ENCODE measurements at regions not wholly inside any gene's neighbourhood (a gene's known extent, or its start where the extent isn't known, plus 50 kb on each side); places are given as distances from the start of the nearest gene placed in this dataset.

DNA sequence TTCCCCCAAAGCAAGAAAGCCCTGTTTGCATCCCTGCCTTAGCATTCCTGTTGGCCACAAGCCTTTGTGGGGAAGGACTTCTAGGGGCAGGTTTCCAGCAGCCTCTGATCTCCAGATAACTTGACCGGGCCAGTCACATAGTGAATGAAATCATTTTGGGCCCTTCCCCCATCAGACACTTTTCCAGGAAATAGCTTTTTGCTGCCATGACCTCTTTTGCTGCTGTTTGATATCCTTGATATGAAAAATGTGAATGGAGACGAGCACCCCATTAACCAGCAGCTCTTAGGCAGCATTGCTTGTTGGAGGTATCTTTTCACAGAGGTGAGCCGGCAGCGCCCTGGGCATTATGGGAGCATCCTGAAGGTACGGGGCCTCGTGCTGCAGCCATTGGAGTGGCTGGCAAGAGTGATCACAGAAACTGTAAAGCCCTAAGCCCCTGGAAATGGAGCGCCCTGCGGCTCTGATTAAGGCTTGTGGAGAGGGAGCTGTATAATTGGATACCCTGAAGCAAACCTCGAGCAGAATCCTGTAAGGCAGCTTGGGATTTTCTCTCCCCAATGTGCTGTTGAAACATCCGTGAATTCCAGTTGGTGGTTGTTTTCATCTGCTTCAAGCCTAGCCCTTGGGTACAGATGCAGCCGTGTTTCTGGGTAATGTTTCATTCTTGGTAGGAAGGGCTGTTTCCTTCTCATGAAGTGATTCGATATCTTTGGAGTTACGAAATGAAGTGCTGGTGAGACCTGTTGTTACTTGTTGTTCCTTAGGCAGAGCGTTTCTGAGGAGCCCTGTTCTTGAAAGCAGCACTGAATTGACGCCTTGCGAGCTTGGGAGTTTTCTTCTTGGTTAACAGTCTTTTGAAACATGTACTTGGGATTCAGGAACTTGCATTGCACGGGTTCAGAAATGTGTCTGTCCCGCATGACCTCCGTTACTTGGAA, 179.0 kb downstream of the PTEN start:
- TF ChIP-seq RAD21 (IDR thresholded peaks at IDR 0.05; ENCODE audit: low read depth): no peak
- TF ChIP-seq REST (IDR thresholded peaks at IDR 0.05; ENCODE audit: low read depth): no peak
- no peak for TF ChIP-seq ZBTB7A (IDR thresholded peaks at IDR 0.05; ENCODE audit: low read depth)
- TF ChIP-seq USF1 (IDR thresholded peaks at IDR 0.05): no peak
- TF ChIP-seq NFIC (IDR thresholded peaks at IDR 0.05): no peak

DNA sequence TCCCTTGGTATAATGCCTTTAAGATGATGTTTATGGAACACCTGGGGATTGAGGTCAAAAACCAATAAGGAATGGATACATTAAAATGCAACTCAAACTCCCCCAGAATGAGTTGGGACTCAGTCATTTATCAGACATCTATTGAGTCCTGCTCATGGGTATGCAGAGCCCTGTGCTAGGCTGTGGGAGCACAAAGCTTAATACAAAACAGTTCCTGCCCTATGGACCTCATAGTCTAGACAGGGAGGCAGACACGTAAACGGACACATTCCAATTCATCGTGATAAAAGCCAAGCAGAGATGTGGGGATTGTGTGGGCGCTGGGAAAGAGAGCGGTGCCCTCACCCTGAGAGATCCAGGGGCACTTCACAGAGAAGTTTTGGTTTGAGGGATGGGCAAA, 181.7 kb downstream of the PTEN start:
- TF ChIP-seq TEAD4 (IDR thresholded peaks at IDR 0.05) (no peak), MAX (IDR thresholded peaks at IDR 0.05) (no peak), EP300 (IDR thresholded peaks at IDR 0.05; ENCODE audit: borderline replicate concordance) (no peak), CEBPB (IDR thresholded peaks at IDR 0.05) (no peak), NFIC (IDR thresholded peaks at IDR 0.05) (no peak), ZBTB7A (IDR thresholded peaks at IDR 0.05; ENCODE audit: low read depth) (no peak), YY1 (IDR thresholded peaks at IDR 0.05; ENCODE audit: low read depth) (no peak), REST (IDR thresholded peaks at IDR 0.05; ENCODE audit: low read depth) (no peak), TAF1 (IDR thresholded peaks at IDR 0.05; ENCODE audit: low read depth) (no peak), RAD21 (IDR thresholded peaks at IDR 0.05; ENCODE audit: low read depth) (no peak), CREB1 (IDR thresholded peaks at IDR 0.05; ENCODE audit: low read depth) (no peak), EGR1 (IDR thresholded peaks at IDR 0.05) (no peak), TCF12 (IDR thresholded peaks at IDR 0.05; ENCODE audit: low read depth) (no peak), USF1 (IDR thresholded peaks at IDR 0.05) (no peak), FOXM1 (IDR thresholded peaks at IDR 0.05; ENCODE audit: borderline replicate concordance, low read depth) (no peak)

DNA sequence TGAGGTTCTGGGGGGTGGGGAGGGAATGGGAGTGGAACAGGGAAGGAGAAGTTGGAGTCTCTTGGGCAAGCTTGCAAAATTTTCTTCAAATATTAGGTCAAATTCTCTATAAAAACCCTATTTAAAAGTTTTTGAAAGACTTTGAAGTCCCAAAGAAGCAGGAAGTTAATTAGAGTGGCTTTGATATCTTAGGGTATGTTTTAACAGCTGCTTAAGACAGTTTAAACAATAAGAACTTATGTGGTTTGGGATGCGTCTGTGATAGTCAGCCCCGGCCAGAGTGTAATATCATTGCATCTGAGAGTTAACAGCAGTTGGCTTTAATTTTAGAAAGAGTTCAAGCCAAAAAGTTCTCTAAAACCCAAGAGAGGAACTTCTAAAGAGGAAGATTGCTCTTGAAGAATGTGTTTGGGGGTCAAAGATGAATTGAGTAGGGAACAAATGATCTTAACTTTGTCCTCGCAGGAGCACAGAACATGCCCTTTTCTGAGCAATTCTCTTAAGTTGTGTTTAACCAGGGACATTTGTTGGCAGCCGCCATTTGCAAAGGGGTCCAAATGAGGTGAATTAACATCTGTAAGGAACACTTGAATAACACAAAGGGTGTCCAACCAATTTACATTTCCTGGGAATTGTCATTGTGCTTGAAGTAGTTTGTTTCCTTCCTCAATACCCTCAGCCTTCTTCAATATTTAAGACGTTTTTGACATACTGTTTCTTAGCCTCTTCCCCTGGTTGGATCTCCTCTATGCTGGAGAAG, 182.4 kb downstream of the PTEN start:
- no peak for TF ChIP-seq FOXM1 (IDR thresholded peaks at IDR 0.05; ENCODE audit: borderline replicate concordance, low read depth)
- no peak for TF ChIP-seq EP300 (IDR thresholded peaks at IDR 0.05; ENCODE audit: borderline replicate concordance)
- TF ChIP-seq EGR1 (IDR thresholded peaks at IDR 0.05): no peak
- no peak for TF ChIP-seq USF1 (IDR thresholded peaks at IDR 0.05)
- TF ChIP-seq NFIC (IDR thresholded peaks at IDR 0.05): no peak
- TF ChIP-seq CREB1 (IDR thresholded peaks at IDR 0.05; ENCODE audit: low read depth): no peak
- no peak for TF ChIP-seq TEAD4 (IDR thresholded peaks at IDR 0.05)
- TF ChIP-seq MAX (IDR thresholded peaks at IDR 0.05): no peak
- no peak for TF ChIP-seq RAD21 (IDR thresholded peaks at IDR 0.05; ENCODE audit: low read depth)
- no peak for TF ChIP-seq YY1 (IDR thresholded peaks at IDR 0.05; ENCODE audit: low read depth)
- no peak for TF ChIP-seq TAF1 (IDR thresholded peaks at IDR 0.05; ENCODE audit: low read depth)
- TF ChIP-seq TCF12 (IDR thresholded peaks at IDR 0.05; ENCODE audit: low read depth): no peak
- no peak for TF ChIP-seq CEBPB (IDR thresholded peaks at IDR 0.05)

- TF ChIP-seq TEAD4 (IDR thresholded peaks at IDR 0.05) (no peak), EP300 (IDR thresholded peaks at IDR 0.05; ENCODE audit: borderline replicate concordance) (no peak), USF1 (IDR thresholded peaks at IDR 0.05) (no peak), EGR1 (IDR thresholded peaks at IDR 0.05) (no peak), CEBPB (IDR thresholded peaks at IDR 0.05) (no peak), TCF12 (IDR thresholded peaks at IDR 0.05; ENCODE audit: low read depth) (no peak), FOXM1 (IDR thresholded peaks at IDR 0.05; ENCODE audit: borderline replicate concordance, low read depth) (no peak), TAF1 (IDR thresholded peaks at IDR 0.05; ENCODE audit: low read depth) (no peak), REST (IDR thresholded peaks at IDR 0.05; ENCODE audit: low read depth) (no peak), CREB1 (IDR thresholded peaks at IDR 0.05; ENCODE audit: low read depth) (no peak), ZBTB7A (IDR thresholded peaks at IDR 0.05; ENCODE audit: low read depth) (no peak), MAX (IDR thresholded peaks at IDR 0.05) (no peak), RAD21 (IDR thresholded peaks at IDR 0.05; ENCODE audit: low read depth) (no peak), NFIC (IDR thresholded peaks at IDR 0.05) (no peak), YY1 (IDR thresholded peaks at IDR 0.05; ENCODE audit: low read depth) (no peak)
Observed at GRCh38 chr10:88047579-88047978, 184.2 kb downstream of the PTEN start.

Measured in Ishikawa (cell line).